ENCODE measurements at regions not wholly inside any gene's neighbourhood (a gene's known extent, or its start where the extent isn't known, plus 50 kb on each side); places are given as distances from the start of the nearest gene placed in this dataset.

DNA sequence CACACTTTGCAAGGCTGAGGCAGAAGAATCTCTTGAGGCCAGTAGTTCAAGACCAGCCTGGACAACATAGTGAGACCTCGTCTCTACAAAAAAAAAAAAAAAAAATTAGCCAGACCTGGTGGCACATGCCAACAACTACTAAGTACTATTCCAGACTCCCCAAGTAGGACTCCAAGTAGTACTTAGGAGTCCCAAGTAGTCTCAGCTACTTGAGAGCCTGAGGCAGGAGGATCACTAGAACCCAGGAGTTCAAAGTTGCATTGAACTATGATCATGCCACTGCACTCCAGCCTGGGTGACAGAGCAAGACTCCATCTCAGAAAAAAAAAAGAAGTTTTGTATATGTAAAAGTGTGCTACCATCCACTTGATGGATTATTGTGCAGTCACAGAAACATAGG lies 486.6 kb downstream of the SOX2 start:
- POLR2A ChIA-PET, result interaction anchor here (0.6 kb wide), 1 partner anchor 134 kb away, joined by 3 read pairs; no protein-coding TSS in a partner anchor

DNA sequence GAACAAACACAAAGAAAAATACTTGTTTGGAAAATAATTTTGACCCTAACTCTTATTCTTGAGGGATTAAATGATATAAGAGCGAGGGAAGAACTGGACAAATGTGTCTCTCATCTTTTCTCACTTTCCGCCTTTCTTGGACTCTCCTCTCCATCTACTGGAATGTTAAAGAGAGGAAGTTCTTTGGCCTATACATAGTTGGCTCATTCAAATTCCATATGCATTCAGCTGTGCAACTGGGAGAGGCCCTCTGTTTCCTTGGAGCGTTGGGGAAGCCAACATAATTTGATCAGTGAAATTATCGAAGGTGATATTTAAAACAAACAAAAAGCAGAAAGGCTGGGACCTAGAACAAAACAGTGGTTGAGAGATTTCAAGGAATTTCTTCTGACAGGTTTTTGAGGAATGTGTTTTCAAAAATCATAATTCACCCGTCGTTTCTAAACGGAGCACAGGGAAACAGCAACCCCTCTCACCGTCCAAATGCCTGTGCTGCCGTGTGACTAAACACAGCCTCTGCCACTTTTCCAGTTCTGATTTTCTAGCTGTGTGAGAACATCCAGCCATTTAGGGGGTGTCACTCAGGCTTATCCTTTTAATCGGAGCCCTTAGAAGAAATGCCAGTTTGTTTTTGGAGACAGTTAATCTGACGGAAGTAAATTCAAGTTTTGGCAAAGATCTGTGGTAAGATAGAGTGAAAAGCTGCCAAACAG lies 489.9 kb downstream of the SOX2 start:
- H4K20me1 ChIP-seq (ENCODE audit: insufficient read depth, low read length), result no peaks in the 10 kb centered on the region
- DNase-seq (ENCODE audit: low spot score), result no peak
- no peaks in the 10 kb centered on the region for H3K36me3 ChIP-seq (ENCODE audit: insufficient read depth, low read length)
- no peak overlapping the region for H3K27ac ChIP-seq (ENCODE audit: low read depth, low read length, poor library complexity, severe bottlenecking)
- no peak overlapping the region for H3K4me3 ChIP-seq (ENCODE audit: low read depth, low read length, poor library complexity, severe bottlenecking)
- no peaks in the 10 kb centered on the region for H3K4me1 ChIP-seq (ENCODE audit: insufficient read depth, low read length, poor library complexity, severe bottlenecking)
- TF ChIP-seq, protein P1, sequence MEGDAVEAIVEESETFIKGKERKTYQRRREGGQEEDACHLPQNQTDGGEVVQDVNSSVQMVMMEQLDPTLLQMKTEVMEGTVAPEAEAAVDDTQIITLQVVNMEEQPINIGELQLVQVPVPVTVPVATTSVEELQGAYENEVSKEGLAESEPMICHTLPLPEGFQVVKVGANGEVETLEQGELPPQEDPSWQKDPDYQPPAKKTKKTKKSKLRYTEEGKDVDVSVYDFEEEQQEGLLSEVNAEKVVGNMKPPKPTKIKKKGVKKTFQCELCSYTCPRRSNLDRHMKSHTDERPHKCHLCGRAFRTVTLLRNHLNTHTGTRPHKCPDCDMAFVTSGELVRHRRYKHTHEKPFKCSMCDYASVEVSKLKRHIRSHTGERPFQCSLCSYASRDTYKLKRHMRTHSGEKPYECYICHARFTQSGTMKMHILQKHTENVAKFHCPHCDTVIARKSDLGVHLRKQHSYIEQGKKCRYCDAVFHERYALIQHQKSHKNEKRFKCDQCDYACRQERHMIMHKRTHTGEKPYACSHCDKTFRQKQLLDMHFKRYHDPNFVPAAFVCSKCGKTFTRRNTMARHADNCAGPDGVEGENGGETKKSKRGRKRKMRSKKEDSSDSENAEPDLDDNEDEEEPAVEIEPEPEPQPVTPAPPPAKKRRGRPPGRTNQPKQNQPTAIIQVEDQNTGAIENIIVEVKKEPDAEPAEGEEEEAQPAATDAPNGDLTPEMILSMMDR (conservative IDR thresholded peaks at IDR 0.05; ENCODE audit: low read length), result no peak
- no peak for TF ChIP-seq EZH2phosphoT487 (IDR thresholded peaks at IDR 0.05; ENCODE audit: borderline replicate concordance, low read depth, low read length)
- no peaks in the 10 kb centered on the region for H3K79me2 ChIP-seq (ENCODE audit: insufficient read depth, low read depth, low read length)
- no peak overlapping the region for H2AFZ ChIP-seq (ENCODE audit: low read length)
- intact Hi-C loops (cut with micrococcal nuclease; ENCODE audit: unreplicated experiment), result no loop called here
- ChIA-PET CTCF (ENCODE audit: unreplicated experiment) (no interaction called here), POLR2A (interaction anchor here (0.6 kb wide), 1 partner anchor 38 kb away, joined by 3 read pairs; no protein-coding TSS in a partner anchor)
- no peaks in the 10 kb centered on the region for H3K9me3 ChIP-seq (ENCODE audit: low read length)
- H3K4me2 ChIP-seq (ENCODE audit: low read length), result no peak overlapping the region
- no TSS peak for BruUV-seq (replicated peaks)
- H3K9me2 ChIP-seq (ENCODE audit: insufficient read depth, low read length), result no peaks in the 10 kb centered on the region

More for the DNA sequence above, 486.6 kb downstream of the SOX2 start:
- no peak overlapping the region for H3K4me3 ChIP-seq (ENCODE audit: low read depth, low read length, poor library complexity, severe bottlenecking)
- CTCF ChIA-PET (ENCODE audit: unreplicated experiment), result no interaction called here
- no peak overlapping the region for H3K4me2 ChIP-seq (ENCODE audit: low read length)
- TF ChIP-seq, protein P1 (conservative IDR thresholded peaks at IDR 0.05; ENCODE audit: low read length), result no peak
- TF ChIP-seq EZH2phosphoT487 (IDR thresholded peaks at IDR 0.05; ENCODE audit: borderline replicate concordance, low read depth, low read length), result no peak
- no peaks in the 10 kb centered on the region for H3K36me3 ChIP-seq (ENCODE audit: insufficient read depth, low read length)
- H3K9me3 ChIP-seq (ENCODE audit: low read length), result no peaks in the 10 kb centered on the region
- no peaks in the 10 kb centered on the region for H3K4me1 ChIP-seq (ENCODE audit: insufficient read depth, low read length, poor library complexity, severe bottlenecking)
- DNase-seq (ENCODE audit: low spot score), result no peak
- H2AFZ ChIP-seq (ENCODE audit: low read length), result no peak overlapping the region
- intact Hi-C loops (cut with micrococcal nuclease; ENCODE audit: unreplicated experiment), result no loop called here
- H4K20me1 ChIP-seq (ENCODE audit: insufficient read depth, low read length), result no peaks in the 10 kb centered on the region
- no peak overlapping the region for H3K27ac ChIP-seq (ENCODE audit: low read depth, low read length, poor library complexity, severe bottlenecking)
- H3K9me2 ChIP-seq (ENCODE audit: insufficient read depth, low read length), result no peaks in the 10 kb centered on the region
- no peaks in the 10 kb centered on the region for H3K79me2 ChIP-seq (ENCODE audit: insufficient read depth, low read depth, low read length)
- no TSS peak for BruUV-seq (replicated peaks)

DNA sequence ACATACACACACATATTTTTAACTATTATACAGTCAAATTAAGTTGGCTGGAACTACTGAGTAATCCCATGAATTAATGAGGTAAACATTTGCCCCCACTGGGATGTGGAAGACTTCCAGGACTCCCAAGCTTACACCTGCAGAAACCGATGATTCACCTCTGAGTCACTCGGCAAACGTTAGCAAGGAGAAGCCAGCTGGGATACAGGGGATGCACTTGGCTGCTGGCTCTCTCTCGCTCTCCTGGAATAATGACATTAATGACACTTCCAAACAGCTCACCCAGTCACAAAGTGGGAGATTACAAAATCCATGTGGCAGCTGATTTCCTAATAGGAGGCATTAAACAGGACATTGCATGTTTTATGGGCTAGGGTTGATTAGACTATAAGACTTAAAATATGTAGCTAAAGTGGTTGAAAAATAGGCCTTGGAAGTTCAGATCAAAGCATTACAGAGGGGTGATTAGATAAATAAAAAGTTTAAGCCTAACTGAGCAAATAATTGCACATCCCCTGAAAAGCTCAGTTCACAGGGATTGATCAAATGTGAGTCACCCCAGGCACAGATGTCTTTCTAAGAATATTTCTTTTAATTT lies 500.9 kb downstream of the SOX2 start:
- CTCF ChIA-PET (ENCODE audit: unreplicated experiment), result no interaction called here
- BruUV-seq (replicated peaks), result no TSS peak
- H3K4me1 ChIP-seq (ENCODE audit: insufficient read depth, low read length, poor library complexity, severe bottlenecking), result no peaks in the 10 kb centered on the region

More for the DNA sequence above, 500.9 kb downstream of the SOX2 start:
- Histone ChIP-seq H4K20me1 (ENCODE audit: insufficient read depth, low read length) (no peaks in the 10 kb centered on the region), H3K9me2 (ENCODE audit: insufficient read depth, low read length) (no peaks in the 10 kb centered on the region), H3K4me3 (ENCODE audit: low read depth, low read length, poor library complexity, severe bottlenecking) (no peak overlapping the region), H3K9me3 (ENCODE audit: low read length) (no peaks in the 10 kb centered on the region), H3K4me2 (ENCODE audit: low read length) (no peak overlapping the region), H3K79me2 (ENCODE audit: insufficient read depth, low read depth, low read length) (no peaks in the 10 kb centered on the region), H2AFZ (ENCODE audit: low read length) (no peak overlapping the region), H3K36me3 (ENCODE audit: insufficient read depth, low read length) (no peaks in the 10 kb centered on the region), H3K27ac (ENCODE audit: low read depth, low read length, poor library complexity, severe bottlenecking) (no peak overlapping the region)
- DNase-seq (ENCODE audit: low spot score), result no peak
- POLR2A ChIA-PET, result interaction anchor here (0.6 to 1.3 kb wide), 3 partner anchors 32 to 297 kb away, joined by 3 read pairs; no protein-coding TSS in a partner anchor
- no peak for TF ChIP-seq EZH2phosphoT487 (IDR thresholded peaks at IDR 0.05; ENCODE audit: borderline replicate concordance, low read depth, low read length)
- TF ChIP-seq, protein P1 (conservative IDR thresholded peaks at IDR 0.05; ENCODE audit: low read length), result no peak
- intact Hi-C loops (cut with micrococcal nuclease; ENCODE audit: unreplicated experiment), result no loop called here
